ENCODE measurements at regions not wholly inside any gene's neighbourhood (a gene's known extent, or its start where the extent isn't known, plus 50 kb on each side); places are given as distances from the start of the nearest gene placed in this dataset.

- H3K27ac Mint-ChIP-seq (ENCODE audit: unreplicated experiment): no peak overlapping the region
- no peaks in the 10 kb centered on the region for H3K36me3 Mint-ChIP-seq (ENCODE audit: insufficient read depth, unreplicated experiment)
- intact Hi-C loops (cut with micrococcal nuclease; ENCODE audit: unreplicated experiment): no loop called here
- CTCF ChIA-PET: interaction anchor here (1.2 kb wide), 1 partner anchor 53 kb away, joined by 3 read pairs; no protein-coding TSS in a partner anchor
- BruUV-seq (replicated peaks): no TSS peak
- no peak for TF ChIP-seq CTCF (IDR thresholded peaks at IDR 0.05; ENCODE audit: unreplicated experiment)
- H3K27me3 Mint-ChIP-seq (ENCODE audit: unreplicated experiment): peaks cover 44% of the 10 kb centered on the region
- peaks cover 7% of the 10 kb centered on the region for H3K4me1 Mint-ChIP-seq (ENCODE audit: low read depth, unreplicated experiment)
- H3K4me3 Mint-ChIP-seq (ENCODE audit: low read depth, unreplicated experiment): no peak overlapping the region
- DNase-seq: no peak
- H3K9me3 Mint-ChIP-seq (ENCODE audit: low read depth, unreplicated experiment): no peaks in the 10 kb centered on the region
These were observed 217.3 kb downstream of the HERPUD2 start for GRCh38 chr7:35477609-35478008.

GRCh38 chr7:35474100-35474499, 220.2 kb upstream of the TBX20 start:
- H3K4me3 Mint-ChIP-seq (ENCODE audit: low read depth, unreplicated experiment): no peak overlapping the region
- H3K4me1 Mint-ChIP-seq (ENCODE audit: low read depth, unreplicated experiment): peaks cover 7% of the 10 kb centered on the region
- H3K27ac Mint-ChIP-seq (ENCODE audit: unreplicated experiment): no peak overlapping the region
- intact Hi-C loops (cut with micrococcal nuclease; ENCODE audit: unreplicated experiment): no loop called here
- H3K27me3 Mint-ChIP-seq (ENCODE audit: unreplicated experiment): peaks cover 32% of the 10 kb centered on the region
- H3K36me3 Mint-ChIP-seq (ENCODE audit: insufficient read depth, unreplicated experiment): no peaks in the 10 kb centered on the region
- no peak for DNase-seq
- no peaks in the 10 kb centered on the region for H3K9me3 Mint-ChIP-seq (ENCODE audit: low read depth, unreplicated experiment)
- no TSS peak for BruUV-seq (replicated peaks)
- CTCF ChIA-PET: no interaction called here
- TF ChIP-seq CTCF (IDR thresholded peaks at IDR 0.05; ENCODE audit: unreplicated experiment): no peak

- H3K27ac Mint-ChIP-seq (ENCODE audit: unreplicated experiment): no peak overlapping the region
- no peaks in the 10 kb centered on the region for H3K9me3 Mint-ChIP-seq (ENCODE audit: low read depth, unreplicated experiment)
- H3K36me3 Mint-ChIP-seq (ENCODE audit: insufficient read depth, unreplicated experiment): no peaks in the 10 kb centered on the region
- peaks cover 5% of the 10 kb centered on the region for H3K4me1 Mint-ChIP-seq (ENCODE audit: low read depth, unreplicated experiment)
- H3K27me3 Mint-ChIP-seq (ENCODE audit: unreplicated experiment): peaks cover 22% of the 10 kb centered on the region
- CTCF ChIA-PET: no interaction called here
- intact Hi-C loops (cut with micrococcal nuclease; ENCODE audit: unreplicated experiment): no loop called here
- no TSS peak for BruUV-seq (replicated peaks)
- no peak for TF ChIP-seq CTCF (IDR thresholded peaks at IDR 0.05; ENCODE audit: unreplicated experiment)
- H3K4me3 Mint-ChIP-seq (ENCODE audit: low read depth, unreplicated experiment): no peak overlapping the region
- no peak for DNase-seq
These were observed 214.7 kb upstream of the TBX20 start for GRCh38 chr7:35468606-35469005.

GRCh38 chr7:35467456-35467978, 213.6 kb upstream of the TBX20 start:
- Mint-ChIP-seq H3K4me1 (ENCODE audit: low read depth, unreplicated experiment) (peaks cover 14% of the 10 kb centered on the region), H3K4me3 (ENCODE audit: low read depth, unreplicated experiment) (no peak overlapping the region), H3K27me3 (ENCODE audit: unreplicated experiment) (peaks cover 22% of the 10 kb centered on the region), H3K9me3 (ENCODE audit: low read depth, unreplicated experiment) (peaks cover 4% of the 10 kb centered on the region), H3K27ac (ENCODE audit: unreplicated experiment) (no peak overlapping the region), H3K36me3 (ENCODE audit: insufficient read depth, unreplicated experiment) (no peaks in the 10 kb centered on the region)
- DNase-seq: no peak
- CTCF ChIA-PET: no interaction called here
- no TSS peak for BruUV-seq (replicated peaks)
- intact Hi-C loops (cut with micrococcal nuclease; ENCODE audit: unreplicated experiment): no loop called here
- no peak for TF ChIP-seq CTCF (IDR thresholded peaks at IDR 0.05; ENCODE audit: unreplicated experiment)
